Vagina (tissue), 2 donors: ENCODE measurements at regions not wholly inside any gene's neighbourhood (a gene's known extent, or its start where the extent isn't known, plus 50 kb on each side); places are given as distances from the start of the nearest gene placed in this dataset.

Experiments
- POLR2A ChIP-seq, 2 donors: fragments of 450-650 bp; IDR thresholded peaks; one replicate each; pipeline ENCODE4 v1.6.1; 2017; ENCODE audit warnings: antibody characterized with exemption in 2 of 2, mild to moderate bottlenecking in 2 of 2, moderate library complexity in 2 of 2
- TF ChIP-seq, protein P1 (sequence below), 3 experiments: fragments of 450-650 bp in 2 of 3; fragments of 200-600 bp in 1 of 3; sonication (generic) in 1 of 3; IDR thresholded peaks; one replicate each; pipeline ENCODE4 v1.5.1; 2017 to 2019; ENCODE audit warnings: antibody characterized with exemption in 3 of 3, mild to moderate bottlenecking in 2 of 3, moderate library complexity in 2 of 3

DNA sequence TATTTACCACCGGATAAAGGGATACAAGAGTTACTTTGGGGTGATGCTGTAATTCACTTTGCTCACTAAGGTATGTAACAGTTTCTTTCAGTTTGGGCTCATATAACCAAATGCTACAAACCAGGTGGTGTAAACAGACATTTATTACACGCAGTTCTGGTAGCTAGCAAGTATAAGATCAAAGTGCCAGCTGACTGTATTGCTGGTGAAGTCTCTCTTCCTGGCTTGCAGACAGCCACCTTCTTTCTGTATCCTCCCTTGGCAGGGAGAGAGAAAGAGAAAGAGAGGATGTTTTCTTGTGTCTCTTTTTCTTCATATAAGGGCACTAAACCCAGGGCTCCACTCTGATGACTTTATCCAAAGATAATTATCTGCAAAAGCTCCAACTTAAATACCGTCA lies 552.5 kb upstream of the FTMT start:
- TF ChIP-seq POLR2A (IDR thresholded peaks at IDR 0.05), result no peak
- TF ChIP-seq, protein P1, sequence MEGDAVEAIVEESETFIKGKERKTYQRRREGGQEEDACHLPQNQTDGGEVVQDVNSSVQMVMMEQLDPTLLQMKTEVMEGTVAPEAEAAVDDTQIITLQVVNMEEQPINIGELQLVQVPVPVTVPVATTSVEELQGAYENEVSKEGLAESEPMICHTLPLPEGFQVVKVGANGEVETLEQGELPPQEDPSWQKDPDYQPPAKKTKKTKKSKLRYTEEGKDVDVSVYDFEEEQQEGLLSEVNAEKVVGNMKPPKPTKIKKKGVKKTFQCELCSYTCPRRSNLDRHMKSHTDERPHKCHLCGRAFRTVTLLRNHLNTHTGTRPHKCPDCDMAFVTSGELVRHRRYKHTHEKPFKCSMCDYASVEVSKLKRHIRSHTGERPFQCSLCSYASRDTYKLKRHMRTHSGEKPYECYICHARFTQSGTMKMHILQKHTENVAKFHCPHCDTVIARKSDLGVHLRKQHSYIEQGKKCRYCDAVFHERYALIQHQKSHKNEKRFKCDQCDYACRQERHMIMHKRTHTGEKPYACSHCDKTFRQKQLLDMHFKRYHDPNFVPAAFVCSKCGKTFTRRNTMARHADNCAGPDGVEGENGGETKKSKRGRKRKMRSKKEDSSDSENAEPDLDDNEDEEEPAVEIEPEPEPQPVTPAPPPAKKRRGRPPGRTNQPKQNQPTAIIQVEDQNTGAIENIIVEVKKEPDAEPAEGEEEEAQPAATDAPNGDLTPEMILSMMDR (IDR thresholded peaks at IDR 0.05), result no peak
